Left ventricle myocardium inferior (tissue), 1 donor: ENCODE measurements at regions not wholly inside any gene's neighbourhood (a gene's known extent, or its start where the extent isn't known, plus 50 kb on each side); places are given as distances from the start of the nearest gene placed in this dataset.

Source experiments
- DNase-seq: peaks from one replicate; pipeline ENCODE4 v3.0.0-alpha.2; 2020
- H3K27ac ChIP-seq: fragments of 200-600 bp; replicated peaks from 2 replicates; pipeline ENCODE4 v1.8.0; 2021
- H3K27me3 ChIP-seq: fragments of 200-600 bp; 2 replicates; pipeline ENCODE4 v1.8.0; 2021; ENCODE audit warnings: low read depth
- H3K36me3 ChIP-seq: fragments of 200-600 bp; 2 replicates; pipeline ENCODE4 v1.8.0; 2021
- H3K4me1 ChIP-seq: fragments of 200-600 bp; 2 replicates; pipeline ENCODE4 v1.8.0; 2021
- H3K4me3 ChIP-seq: fragments of 200-600 bp; 2 replicates; pipeline ENCODE4 v1.8.0; 2021; ENCODE audit warnings: mild to moderate bottlenecking, moderate library complexity
- H3K9me3 ChIP-seq: fragments of 200-600 bp; replicated peaks from 2 replicates; pipeline ENCODE4 v1.8.0; 2021
- CTCF ChIP-seq: fragments of 200-600 bp; IDR thresholded peaks from 2 replicates; pipeline ENCODE4 v1.8.0; 2021; ENCODE audit warnings: antibody characterized with exemption, mild to moderate bottlenecking, borderline replicate concordance
- intact Hi-C: fragments of 100-400 bp; cut with micrococcal nuclease; formaldehyde crosslinking; loops from one replicate; pipeline ENCODE4 v1.11.0; 2022
- donor health status: DM: no; HTN: yes; CAD: no; lungs with severe emphysema.

GRCh38 chr5:43769571-43770355, 166.8 kb downstream of the NNT start:
- DNase-seq, result no peak
- no peak for TF ChIP-seq CTCF
- Histone ChIP-seq H3K9me3 (no peaks in the 10 kb centered on the region), H3K27ac (peak overlapping the region; percentile 65), H3K36me3 (no peaks in the 10 kb centered on the region), H3K4me3 (no peak overlapping the region), H3K4me1 (peaks cover 6% of the 10 kb centered on the region), H3K27me3 (no peaks in the 10 kb centered on the region)
- intact Hi-C loops, result no loop called here
